ENCODE measurements at regions not wholly inside any gene's neighbourhood (a gene's known extent, or its start where the extent isn't known, plus 50 kb on each side); places are given as distances from the start of the nearest gene placed in this dataset.

DNA sequence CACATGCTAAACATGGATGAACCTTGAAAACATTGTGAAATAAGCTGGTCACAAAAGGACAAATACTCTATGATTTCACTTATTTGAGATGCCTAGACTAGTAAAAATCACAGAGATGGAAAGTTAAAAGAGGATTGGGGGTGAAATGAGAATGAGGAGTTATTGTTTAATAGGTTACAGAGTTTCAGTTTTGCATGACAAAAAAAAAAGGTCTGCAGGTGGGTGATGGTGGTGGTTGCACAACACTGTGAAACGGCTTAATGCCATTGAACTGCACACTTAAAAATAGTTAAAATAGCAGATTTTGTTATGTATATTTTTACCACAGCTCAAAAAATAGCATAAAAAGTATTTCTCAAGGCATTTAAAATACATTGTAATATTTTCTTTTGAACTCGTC, 151.9 kb upstream of the NRXN3 start:
- TF ChIP-seq, protein P1, sequence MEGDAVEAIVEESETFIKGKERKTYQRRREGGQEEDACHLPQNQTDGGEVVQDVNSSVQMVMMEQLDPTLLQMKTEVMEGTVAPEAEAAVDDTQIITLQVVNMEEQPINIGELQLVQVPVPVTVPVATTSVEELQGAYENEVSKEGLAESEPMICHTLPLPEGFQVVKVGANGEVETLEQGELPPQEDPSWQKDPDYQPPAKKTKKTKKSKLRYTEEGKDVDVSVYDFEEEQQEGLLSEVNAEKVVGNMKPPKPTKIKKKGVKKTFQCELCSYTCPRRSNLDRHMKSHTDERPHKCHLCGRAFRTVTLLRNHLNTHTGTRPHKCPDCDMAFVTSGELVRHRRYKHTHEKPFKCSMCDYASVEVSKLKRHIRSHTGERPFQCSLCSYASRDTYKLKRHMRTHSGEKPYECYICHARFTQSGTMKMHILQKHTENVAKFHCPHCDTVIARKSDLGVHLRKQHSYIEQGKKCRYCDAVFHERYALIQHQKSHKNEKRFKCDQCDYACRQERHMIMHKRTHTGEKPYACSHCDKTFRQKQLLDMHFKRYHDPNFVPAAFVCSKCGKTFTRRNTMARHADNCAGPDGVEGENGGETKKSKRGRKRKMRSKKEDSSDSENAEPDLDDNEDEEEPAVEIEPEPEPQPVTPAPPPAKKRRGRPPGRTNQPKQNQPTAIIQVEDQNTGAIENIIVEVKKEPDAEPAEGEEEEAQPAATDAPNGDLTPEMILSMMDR (IDR thresholded peaks at IDR 0.05; ENCODE audit: low read depth, low read length), result no peak
- TF ChIP-seq POLR2A (IDR thresholded peaks at IDR 0.05; ENCODE audit: extremely low read depth, insufficient read length) (no peak), MYC (IDR thresholded peaks at IDR 0.05; ENCODE audit: low read depth, low read length) (no peak)
- TF ChIP-seq, protein P2, sequence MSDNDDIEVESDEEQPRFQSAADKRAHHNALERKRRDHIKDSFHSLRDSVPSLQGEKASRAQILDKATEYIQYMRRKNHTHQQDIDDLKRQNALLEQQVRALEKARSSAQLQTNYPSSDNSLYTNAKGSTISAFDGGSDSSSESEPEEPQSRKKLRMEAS (IDR thresholded peaks at IDR 0.05; ENCODE audit: low read depth, low read length), result no peak
